Upper lobe of right lung (tissue), 1 donor: ENCODE measurements at regions not wholly inside any gene's neighbourhood (a gene's known extent, or its start where the extent isn't known, plus 50 kb on each side); places are given as distances from the start of the nearest gene placed in this dataset.

Experiments
- ATAC-seq: fragments of 200-7000 bp; cut with Tn5 transposase; one replicate; pipeline ENCODE4 v1.9.1; 2020; ENCODE audit warnings: mild to moderate bottlenecking, moderate library complexity
- DNase-seq: peaks from one replicate; pipeline ENCODE4 v3.0.0-alpha.2; 2020
- H3K27ac ChIP-seq: fragments of 200-600 bp; one replicate; pipeline ENCODE4 v1.8.0; 2022
- H3K27me3 ChIP-seq: fragments of 200-600 bp; one replicate; pipeline ENCODE4 v1.8.0; 2022; ENCODE audit warnings: mild to moderate bottlenecking
- H3K36me3 ChIP-seq: fragments of 200-600 bp; one replicate; pipeline ENCODE4 v1.8.0; 2022
- H3K4me1 ChIP-seq: fragments of 200-600 bp; one replicate; pipeline ENCODE4 v1.8.0; 2022
- H3K4me3 ChIP-seq: fragments of 200-600 bp; one replicate; pipeline ENCODE4 v1.8.0; 2022; ENCODE audit warnings: mild to moderate bottlenecking
- H3K9me3 ChIP-seq: fragments of 200-600 bp; one replicate; pipeline ENCODE4 v1.8.0; 2022
- intact Hi-C: fragments of 100-400 bp; cut with DNase I; formaldehyde crosslinking; loops from one replicate; pipeline ENCODE4 v1.11.0; 2022
- TF ChIP-seq, protein P1 (sequence below): fragments of 200-600 bp; IDR thresholded peaks from one replicate; pipeline ENCODE4 v1.8.0; 2022; ENCODE audit warnings: antibody characterized with exemption
- donor health status: DM: no; HTN: yes; CAD: no; lungs with severe emphysema.

GRCh38 chr14:65943916-65944410, 531.4 kb downstream of the FUT8 start:
- H3K27me3 ChIP-seq = no peaks in the 10 kb centered on the region
- DNase-seq (no peak), ATAC-seq (no peak)
- no peaks in the 10 kb centered on the region for H3K9me3 ChIP-seq
- H3K4me3 ChIP-seq = no peak overlapping the region
- H3K36me3 ChIP-seq = no peaks in the 10 kb centered on the region
- TF ChIP-seq, protein P1, sequence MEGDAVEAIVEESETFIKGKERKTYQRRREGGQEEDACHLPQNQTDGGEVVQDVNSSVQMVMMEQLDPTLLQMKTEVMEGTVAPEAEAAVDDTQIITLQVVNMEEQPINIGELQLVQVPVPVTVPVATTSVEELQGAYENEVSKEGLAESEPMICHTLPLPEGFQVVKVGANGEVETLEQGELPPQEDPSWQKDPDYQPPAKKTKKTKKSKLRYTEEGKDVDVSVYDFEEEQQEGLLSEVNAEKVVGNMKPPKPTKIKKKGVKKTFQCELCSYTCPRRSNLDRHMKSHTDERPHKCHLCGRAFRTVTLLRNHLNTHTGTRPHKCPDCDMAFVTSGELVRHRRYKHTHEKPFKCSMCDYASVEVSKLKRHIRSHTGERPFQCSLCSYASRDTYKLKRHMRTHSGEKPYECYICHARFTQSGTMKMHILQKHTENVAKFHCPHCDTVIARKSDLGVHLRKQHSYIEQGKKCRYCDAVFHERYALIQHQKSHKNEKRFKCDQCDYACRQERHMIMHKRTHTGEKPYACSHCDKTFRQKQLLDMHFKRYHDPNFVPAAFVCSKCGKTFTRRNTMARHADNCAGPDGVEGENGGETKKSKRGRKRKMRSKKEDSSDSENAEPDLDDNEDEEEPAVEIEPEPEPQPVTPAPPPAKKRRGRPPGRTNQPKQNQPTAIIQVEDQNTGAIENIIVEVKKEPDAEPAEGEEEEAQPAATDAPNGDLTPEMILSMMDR = no peak
- intact Hi-C loops = no loop called here
- no peak overlapping the region for H3K27ac ChIP-seq
- H3K4me1 ChIP-seq = no peaks in the 10 kb centered on the region

DNA sequence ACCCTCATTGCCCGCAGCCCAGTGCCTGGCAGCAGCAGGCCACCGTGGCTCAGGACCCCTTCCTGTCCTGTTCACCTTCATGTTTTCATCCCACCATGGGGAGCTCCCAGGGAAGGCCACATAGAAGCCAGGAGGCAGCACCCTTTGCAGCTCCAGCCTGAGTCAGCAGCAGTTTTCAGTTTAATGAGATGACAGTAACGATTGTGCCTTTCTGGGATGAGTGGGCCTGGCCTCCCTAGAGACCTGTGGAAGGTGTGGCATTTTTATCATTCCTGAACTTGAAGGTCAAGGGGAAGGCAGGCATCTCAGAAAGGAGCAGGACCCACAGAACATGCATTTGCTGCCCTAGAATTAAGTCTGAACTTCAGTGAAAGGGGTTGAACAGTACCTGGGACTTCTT, 532.8 kb downstream of the FUT8 start:
- no peaks in the 10 kb centered on the region for H3K36me3 ChIP-seq
- H3K4me1 ChIP-seq = no peaks in the 10 kb centered on the region
- ATAC-seq (no peak), DNase-seq (no peak)
- H3K9me3 ChIP-seq = no peaks in the 10 kb centered on the region
- no peak overlapping the region for H3K27ac ChIP-seq
- TF ChIP-seq, protein P1 = no peak
- no peak overlapping the region for H3K4me3 ChIP-seq
- H3K27me3 ChIP-seq = no peaks in the 10 kb centered on the region
- intact Hi-C loops = no loop called here

DNA sequence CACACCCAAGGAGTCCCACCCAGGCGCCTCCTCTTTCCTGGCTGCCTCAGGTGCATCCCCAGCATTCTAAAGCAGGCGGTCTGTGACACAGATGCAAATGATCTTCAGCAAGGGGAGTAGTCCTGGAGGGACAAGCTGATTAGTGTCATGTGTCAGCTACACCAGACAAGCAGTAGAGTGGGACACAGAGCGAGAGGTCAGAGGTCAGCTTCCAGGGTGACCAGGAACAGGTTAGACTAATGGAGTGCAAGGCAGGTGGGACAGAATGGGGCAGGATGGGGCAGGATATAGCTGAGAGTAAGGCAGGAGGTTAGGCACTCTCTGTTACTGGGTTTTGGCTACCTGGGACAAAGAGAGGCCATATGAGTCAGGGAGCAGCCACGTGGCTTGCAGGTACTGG, 534.0 kb downstream of the FUT8 start:
- H3K27ac ChIP-seq = no peak overlapping the region
- intact Hi-C loops = no loop called here
- TF ChIP-seq, protein P1 = no peak
- H3K4me1 ChIP-seq = no peaks in the 10 kb centered on the region
- no peak overlapping the region for H3K4me3 ChIP-seq
- DNase-seq (no peak), ATAC-seq (no peak)
- H3K36me3 ChIP-seq = no peaks in the 10 kb centered on the region
- no peaks in the 10 kb centered on the region for H3K27me3 ChIP-seq
- H3K9me3 ChIP-seq = no peaks in the 10 kb centered on the region

DNA sequence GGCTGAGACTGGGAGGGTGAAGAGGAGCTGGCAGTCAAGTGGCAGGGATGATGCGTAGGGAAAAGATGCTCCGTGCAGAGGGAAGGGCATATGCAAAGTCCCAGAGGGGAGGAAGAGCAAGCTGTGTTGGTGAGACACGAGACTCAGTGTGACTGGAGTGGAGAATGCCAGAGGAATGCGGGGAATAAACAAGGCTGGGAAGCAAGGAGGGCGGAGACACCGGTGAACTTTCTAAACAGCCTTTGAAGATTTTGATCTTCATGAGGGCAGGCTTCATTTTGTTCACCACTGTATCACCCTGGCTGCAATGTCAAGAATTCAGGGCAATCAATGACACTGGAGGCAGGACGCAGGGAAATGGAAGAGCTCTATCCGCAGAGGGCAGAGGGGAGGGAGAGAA, 535.8 kb downstream of the FUT8 start:
- TF ChIP-seq, protein P1 = no peak
- Histone ChIP-seq H3K27me3 (no peaks in the 10 kb centered on the region), H3K9me3 (no peaks in the 10 kb centered on the region), H3K27ac (no peak overlapping the region), H3K36me3 (no peaks in the 10 kb centered on the region), H3K4me3 (no peak overlapping the region), H3K4me1 (no peaks in the 10 kb centered on the region)
- ATAC-seq (no peak), DNase-seq (no peak)
- intact Hi-C loops = no loop called here

- intact Hi-C loops = no loop called here
- Histone ChIP-seq H3K4me1 (no peaks in the 10 kb centered on the region), H3K36me3 (no peaks in the 10 kb centered on the region), H3K27ac (no peak overlapping the region), H3K4me3 (no peak overlapping the region), H3K9me3 (no peaks in the 10 kb centered on the region), H3K27me3 (no peaks in the 10 kb centered on the region)
- DNase-seq (peak; percentile 73), ATAC-seq (peak; percentile 58)
- TF ChIP-seq, protein P1 = no peak
These were observed 536.3 kb upstream of the CCDC196 start for GRCh38 chr14:65949711-65950516.
